IPS DF 6.9 (cell line): ENCODE measurements at regions not wholly inside any gene's neighbourhood (a gene's known extent, or its start where the extent isn't known, plus 50 kb on each side); places are given as distances from the start of the nearest gene placed in this dataset.
"Not testable (repeated sequence)": the region's sequence is repeated elsewhere in the genome, so short reads cannot be mapped to it uniquely, and the experiment has no call there.

Experiments
- DNase-seq: peaks from one replicate; pipeline ENCODE4 v3.0.0-alpha.2; 2013; ENCODE audit warnings: low read depth, low spot score
- H3K27ac ChIP-seq: one replicate; pipeline ENCODE4 v1.5.1; 2013; ENCODE audit warnings: low read length, control low read depth
- H3K27me3 ChIP-seq: 2 replicates; pipeline ENCODE4 v1.6.1; 2013; ENCODE audit warnings: mild to moderate bottlenecking, low read length; ENCODE audit not compliant: control insufficient read depth, insufficient read depth
- H3K36me3 ChIP-seq: 2 replicates; pipeline ENCODE4 v1.6.1; 2013; ENCODE audit warnings: low read length; ENCODE audit not compliant: control insufficient read depth, insufficient read depth
- H3K4me1 ChIP-seq: 2 replicates; pipeline ENCODE4 v1.6.1; 2013; ENCODE audit warnings: low read length; ENCODE audit not compliant: control insufficient read depth, insufficient read depth
- H3K4me3 ChIP-seq: 2 replicates; pipeline ENCODE4 v1.5.1; 2013; ENCODE audit warnings: mild to moderate bottlenecking, low read length
- H3K9me3 ChIP-seq: 2 replicates; pipeline ENCODE4 v1.6.1; 2013; ENCODE audit warnings: low read length, inconsistent platforms; ENCODE audit not compliant: control insufficient read depth, insufficient read depth
- WGBS: extraction: QIAGEN DNeasy Blood & Tissue Kit; methylation state at CpG from one replicate; pipeline ENCODE4 v1.1.7; 2013; ENCODE audit warnings: mixed read lengths, missing lambda C conversion rate; ENCODE audit not compliant: insufficient read length, insufficient coverage; 5-methylcytosine and 5-hydroxymethylcytosine counted together

DNA sequence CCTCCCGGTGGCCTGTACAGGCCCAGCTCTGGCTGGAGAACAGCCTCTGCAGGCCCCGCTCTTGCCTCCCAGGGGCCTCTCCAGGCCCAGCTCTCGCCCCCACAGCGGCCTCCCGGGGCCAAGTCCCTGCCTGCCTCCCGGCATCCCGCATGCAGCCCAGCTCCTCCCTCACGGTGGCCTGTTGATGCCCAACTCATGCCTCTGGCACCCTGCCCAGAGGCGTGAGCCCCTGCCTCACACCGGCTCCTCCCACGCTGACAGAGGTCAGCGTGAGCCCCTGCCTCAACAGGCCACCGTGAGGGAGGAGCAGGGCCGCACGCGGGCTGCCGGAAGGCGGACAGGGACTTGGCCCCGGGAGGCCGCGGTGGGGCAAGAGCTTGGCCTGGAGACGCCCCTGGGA, 157.0 kb upstream of the CDK13 start:
- H3K9me3 ChIP-seq, H3K4me3 ChIP-seq, H3K27me3 ChIP-seq, H3K27ac ChIP-seq, H3K4me1 ChIP-seq, DNase-seq, H3K36me3 ChIP-seq: not testable (repeated sequence)
- no CpG with 5 or more reads among the region's 22 CpGs for WGBS

- not testable (repeated sequence) for H3K36me3 ChIP-seq, H3K27me3 ChIP-seq, H3K9me3 ChIP-seq, H3K4me1 ChIP-seq, H3K27ac ChIP-seq, DNase-seq, H3K4me3 ChIP-seq
- no CpG with 5 or more reads among the region's 23 CpGs for WGBS
Observed at GRCh38 chr7:39793851-39794250, 156.2 kb upstream of the CDK13 start.

GRCh38 chr7:39796947-39797346, 153.1 kb upstream of the CDK13 start:
- H3K9me3 ChIP-seq, DNase-seq, H3K27me3 ChIP-seq, H3K36me3 ChIP-seq, H3K4me1 ChIP-seq, H3K27ac ChIP-seq, H3K4me3 ChIP-seq: not testable (repeated sequence)
- no CpG with 5 or more reads among the region's 6 CpGs for WGBS

DNA sequence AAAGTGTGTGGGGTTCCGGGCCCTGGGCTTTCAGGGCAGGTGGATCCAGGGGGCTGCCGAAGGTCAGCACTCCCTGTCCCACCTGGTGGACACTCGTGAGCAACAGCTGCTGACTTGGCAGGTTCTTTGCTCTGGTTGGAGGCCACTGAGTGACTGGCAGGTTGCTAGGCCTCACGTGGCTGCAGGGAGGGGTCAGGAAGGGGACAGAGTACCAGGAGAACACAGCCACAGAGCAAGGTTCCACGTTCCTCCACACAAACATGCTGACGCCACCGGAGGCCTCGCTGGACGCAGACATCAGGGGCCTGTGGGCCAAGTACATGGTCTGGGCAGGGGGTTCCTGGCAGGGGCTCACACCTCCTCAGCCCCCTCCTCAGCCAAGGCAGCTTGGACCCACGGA, 152.0 kb upstream of the CDK13 start:
- not testable (repeated sequence) for H3K4me3 ChIP-seq, DNase-seq, H3K27me3 ChIP-seq, H3K4me1 ChIP-seq, H3K36me3 ChIP-seq, H3K27ac ChIP-seq, H3K9me3 ChIP-seq
- no CpG with 5 or more reads among the region's 10 CpGs for WGBS

- no peaks in the 10 kb centered on the region for H3K9me3 ChIP-seq
- no CpG with 5 or more reads among the region's 10 CpGs for WGBS
- no peak for DNase-seq
- H3K4me3 ChIP-seq = no peak overlapping the region
- no peaks in the 10 kb centered on the region for H3K36me3 ChIP-seq
- no peak overlapping the region for H3K27ac ChIP-seq
- no peaks in the 10 kb centered on the region for H3K4me1 ChIP-seq
- no peaks in the 10 kb centered on the region for H3K27me3 ChIP-seq
Observed at GRCh38 chr7:39808796-39809481, 141.1 kb upstream of the CDK13 start.

- Histone ChIP-seq H3K27ac (no peak overlapping the region), H3K27me3 (no peaks in the 10 kb centered on the region), H3K9me3 (no peaks in the 10 kb centered on the region), H3K4me1 (no peaks in the 10 kb centered on the region), H3K36me3 (no peaks in the 10 kb centered on the region), H3K4me3 (no peak overlapping the region)
- no peak for DNase-seq
- no CpG with 5 or more reads among the region's 9 CpGs for WGBS
Observed at GRCh38 chr7:39810204-39810642, 139.8 kb upstream of the CDK13 start.

DNA sequence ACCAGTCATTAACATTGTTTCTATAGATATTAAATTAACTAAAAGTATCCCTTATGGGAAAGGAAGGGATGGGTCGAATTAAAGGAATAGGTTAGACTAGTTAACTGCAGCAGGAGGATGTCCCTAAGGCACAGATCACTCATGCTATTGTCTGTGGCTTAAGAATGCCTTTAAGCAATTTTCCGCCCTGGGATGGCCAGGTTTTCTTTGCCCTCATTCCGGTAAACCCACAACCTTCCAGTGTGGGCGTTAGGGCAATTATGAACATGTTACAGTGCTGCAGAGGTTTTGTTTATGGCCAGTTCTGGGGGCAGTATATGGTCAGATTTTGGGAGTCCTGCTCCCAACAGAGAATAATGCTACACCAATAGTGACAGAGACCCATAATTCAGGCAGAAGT, 139.3 kb upstream of the CDK13 start:
- H3K27ac ChIP-seq = no peak overlapping the region
- H3K4me3 ChIP-seq = no peak overlapping the region
- no peak for DNase-seq
- no peaks in the 10 kb centered on the region for H3K27me3 ChIP-seq
- no CpG with 5 or more reads among the region's 4 CpGs for WGBS
- no peaks in the 10 kb centered on the region for H3K36me3 ChIP-seq
- no peaks in the 10 kb centered on the region for H3K9me3 ChIP-seq
- no peaks in the 10 kb centered on the region for H3K4me1 ChIP-seq

- no peaks in the 10 kb centered on the region for H3K36me3 ChIP-seq
- no peak overlapping the region for H3K27ac ChIP-seq
- no peaks in the 10 kb centered on the region for H3K4me1 ChIP-seq
- WGBS = no CpG with 5 or more reads among the region's 1 CpG
- H3K4me3 ChIP-seq = no peak overlapping the region
- H3K9me3 ChIP-seq = no peaks in the 10 kb centered on the region
- no peak for DNase-seq
- H3K27me3 ChIP-seq = no peaks in the 10 kb centered on the region
Observed at GRCh38 chr7:39811161-39811614, 138.9 kb upstream of the CDK13 start.

GRCh38 chr7:39816462-39817060, 133.5 kb upstream of the CDK13 start:
- no peaks in the 10 kb centered on the region for H3K27me3 ChIP-seq
- no peaks in the 10 kb centered on the region for H3K36me3 ChIP-seq
- H3K9me3 ChIP-seq = no peaks in the 10 kb centered on the region
- H3K4me3 ChIP-seq = no peak overlapping the region
- DNase-seq = no peak
- no peak overlapping the region for H3K27ac ChIP-seq
- WGBS = no CpG with 5 or more reads among the region's 7 CpGs
- H3K4me1 ChIP-seq = no peaks in the 10 kb centered on the region

- no peaks in the 10 kb centered on the region for H3K36me3 ChIP-seq
- no peak overlapping the region for H3K4me3 ChIP-seq
- DNase-seq = no peak
- no peaks in the 10 kb centered on the region for H3K27me3 ChIP-seq
- no peaks in the 10 kb centered on the region for H3K4me1 ChIP-seq
- no peak overlapping the region for H3K27ac ChIP-seq
- no peaks in the 10 kb centered on the region for H3K9me3 ChIP-seq
Observed at GRCh38 chr7:39819514-39819913, 130.5 kb upstream of the CDK13 start.
